AG04449 (cell line): ENCODE measurements at regions not wholly inside any gene's neighbourhood (a gene's known extent, or its start where the extent isn't known, plus 50 kb on each side); places are given as distances from the start of the nearest gene placed in this dataset.
A peak's percentile ranks its signal among the peaks of the same experiment; 100 is the strongest.

ENCODE experiments used
- CTCF ChIA-PET: fragments of 350-600 bp; formaldehyde crosslinking; extraction: SDS; loops from one replicate; lab custom pipeline; 2021; ENCODE audit warnings: antibody characterized with exemption; lab: Yijun Ruan, JAX
- POLR2A ChIA-PET: fragments of 400-600, 350-600 bp; formaldehyde crosslinking; extraction: SDS; loops from one replicate; lab custom pipeline; 2020; ENCODE audit warnings: antibody characterized with exemption, inconsistent platforms; lab: Yijun Ruan, JAX
- DNase-seq: peaks from one replicate; pipeline ENCODE4 v3.0.0-alpha.2; 2010; ENCODE audit warnings: low read depth, low spot score
- H3K4me3 ChIP-seq: 2 replicates; pipeline ENCODE4 v1.5.1; 2011; ENCODE audit warnings: low read depth, mild to moderate bottlenecking, control low read depth, low read length
- TF ChIP-seq, protein P1 (sequence below): IDR thresholded peaks from one replicate; pipeline ENCODE4 v1.5.1; 2011; ENCODE audit warnings: mild to moderate bottlenecking, moderate library complexity, low read length, control low read depth, inconsistent platforms; ENCODE audit not compliant: insufficient read depth; ENCODE audit errors: missing control alignments

DNA sequence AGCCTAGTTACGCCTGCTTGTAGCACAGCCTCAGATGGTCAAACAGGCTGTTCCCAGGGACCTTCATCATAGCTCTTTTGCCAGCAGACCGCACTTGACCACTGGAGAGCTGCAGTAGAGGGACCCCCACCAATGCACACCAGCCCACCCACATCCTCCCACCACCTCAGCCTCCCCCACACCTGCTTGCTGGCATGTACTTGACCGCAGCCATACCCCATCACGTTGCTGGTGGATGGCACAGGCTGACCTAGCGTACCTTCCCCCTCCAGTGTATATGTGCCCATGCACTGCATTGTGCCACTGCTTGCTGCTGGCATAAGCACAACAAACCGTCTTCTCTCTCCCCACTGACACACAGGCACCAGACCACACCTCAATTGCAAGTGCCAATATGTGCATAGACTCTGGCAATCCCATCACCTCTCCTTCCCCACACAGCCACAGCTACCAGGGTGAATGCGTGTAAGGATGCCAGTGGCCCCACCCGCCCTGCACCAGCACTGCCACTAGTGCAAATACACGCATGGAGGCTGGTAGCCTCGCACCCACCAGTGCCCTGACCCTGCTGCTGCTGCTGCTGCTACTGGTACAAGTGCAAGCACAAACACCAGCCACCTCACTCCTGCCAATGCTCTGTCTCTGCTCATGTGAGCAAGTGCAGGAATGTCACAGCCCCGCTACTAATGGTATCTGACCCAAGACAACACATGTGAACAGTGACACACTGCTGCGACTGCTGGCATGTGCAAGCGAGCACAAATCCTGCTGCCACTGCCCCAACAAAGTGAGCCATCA lies 1377.6 kb downstream of the CDH11 start:
- no peak overlapping the region for H3K4me3 ChIP-seq
- DNase-seq: no peak
- TF ChIP-seq, protein P1, sequence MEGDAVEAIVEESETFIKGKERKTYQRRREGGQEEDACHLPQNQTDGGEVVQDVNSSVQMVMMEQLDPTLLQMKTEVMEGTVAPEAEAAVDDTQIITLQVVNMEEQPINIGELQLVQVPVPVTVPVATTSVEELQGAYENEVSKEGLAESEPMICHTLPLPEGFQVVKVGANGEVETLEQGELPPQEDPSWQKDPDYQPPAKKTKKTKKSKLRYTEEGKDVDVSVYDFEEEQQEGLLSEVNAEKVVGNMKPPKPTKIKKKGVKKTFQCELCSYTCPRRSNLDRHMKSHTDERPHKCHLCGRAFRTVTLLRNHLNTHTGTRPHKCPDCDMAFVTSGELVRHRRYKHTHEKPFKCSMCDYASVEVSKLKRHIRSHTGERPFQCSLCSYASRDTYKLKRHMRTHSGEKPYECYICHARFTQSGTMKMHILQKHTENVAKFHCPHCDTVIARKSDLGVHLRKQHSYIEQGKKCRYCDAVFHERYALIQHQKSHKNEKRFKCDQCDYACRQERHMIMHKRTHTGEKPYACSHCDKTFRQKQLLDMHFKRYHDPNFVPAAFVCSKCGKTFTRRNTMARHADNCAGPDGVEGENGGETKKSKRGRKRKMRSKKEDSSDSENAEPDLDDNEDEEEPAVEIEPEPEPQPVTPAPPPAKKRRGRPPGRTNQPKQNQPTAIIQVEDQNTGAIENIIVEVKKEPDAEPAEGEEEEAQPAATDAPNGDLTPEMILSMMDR: no peak
- CTCF ChIA-PET: no interaction called here
- POLR2A ChIA-PET: no interaction called here

- no peak overlapping the region for H3K4me3 ChIP-seq
- POLR2A ChIA-PET: no interaction called here
- CTCF ChIA-PET: no interaction called here
- DNase-seq: no peak
- TF ChIP-seq, protein P1: no peak
Measured at GRCh38 chr16:63742150-63742549, 1379.7 kb downstream of the CDH11 start.

DNA sequence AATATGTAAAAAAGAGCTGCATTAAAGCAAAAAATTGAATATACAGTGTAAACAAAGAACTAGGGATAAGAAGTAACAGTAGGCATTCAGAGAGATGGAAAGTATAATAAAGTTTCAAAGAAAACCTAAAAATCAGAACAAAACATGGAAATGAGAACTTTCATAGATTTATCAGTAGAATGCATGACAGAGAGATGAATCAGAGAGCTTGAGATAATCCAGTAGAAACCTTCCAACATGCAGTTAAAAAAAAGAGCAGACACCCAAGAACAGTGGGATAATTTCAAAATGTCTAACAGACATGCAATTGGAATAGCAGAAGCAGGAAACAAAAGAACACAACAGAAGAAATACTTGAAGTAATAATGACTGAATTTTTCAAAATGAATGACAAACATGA lies 1384.2 kb downstream of the CDH11 start:
- H3K4me3 ChIP-seq: no peak overlapping the region
- POLR2A ChIA-PET: no interaction called here
- DNase-seq: no peak
- TF ChIP-seq, protein P1: no peak
- CTCF ChIA-PET: no interaction called here

DNA sequence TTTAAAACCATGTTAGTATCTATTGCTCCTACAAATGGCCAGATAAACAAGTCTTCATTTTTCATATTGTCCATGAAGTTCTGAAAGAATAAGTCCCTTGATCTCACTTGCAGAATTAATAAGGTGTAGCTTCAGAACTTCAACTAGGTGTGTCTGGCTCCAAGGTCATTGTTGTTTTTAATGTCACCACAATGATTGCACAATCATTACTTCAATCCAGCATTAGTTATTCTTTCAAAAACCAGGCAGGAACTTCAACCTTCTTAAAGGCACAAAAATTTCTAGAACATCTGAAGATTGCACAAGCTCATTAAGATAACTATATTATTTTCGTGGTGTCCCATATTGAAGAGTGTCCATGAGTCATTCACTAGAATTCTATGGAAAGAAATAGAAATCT lies 1386.4 kb downstream of the CDH11 start:
- DNase-seq: no peak
- POLR2A ChIA-PET: no interaction called here
- CTCF ChIA-PET: no interaction called here
- TF ChIP-seq, protein P1: no peak
- no peak overlapping the region for H3K4me3 ChIP-seq

DNA sequence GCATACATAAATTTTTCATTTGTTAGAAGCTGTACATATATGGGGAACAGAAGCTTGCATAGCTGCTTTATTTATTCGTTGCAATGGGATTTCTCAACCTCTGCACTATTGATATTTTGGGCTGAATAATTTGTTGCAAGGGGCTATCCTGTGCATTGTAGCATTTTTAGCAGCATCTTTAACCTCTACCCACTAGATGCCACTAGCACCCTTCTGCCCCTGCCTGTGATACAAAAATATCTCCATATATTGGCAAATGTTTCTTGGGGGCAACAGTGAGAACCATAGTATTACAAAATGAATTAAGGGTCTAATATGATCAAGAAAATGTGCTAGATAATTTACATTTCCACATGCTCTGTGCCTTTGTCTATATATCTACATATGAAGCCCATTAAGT lies 1401.0 kb downstream of the CDH11 start:
- CTCF ChIA-PET: no interaction called here

DNA sequence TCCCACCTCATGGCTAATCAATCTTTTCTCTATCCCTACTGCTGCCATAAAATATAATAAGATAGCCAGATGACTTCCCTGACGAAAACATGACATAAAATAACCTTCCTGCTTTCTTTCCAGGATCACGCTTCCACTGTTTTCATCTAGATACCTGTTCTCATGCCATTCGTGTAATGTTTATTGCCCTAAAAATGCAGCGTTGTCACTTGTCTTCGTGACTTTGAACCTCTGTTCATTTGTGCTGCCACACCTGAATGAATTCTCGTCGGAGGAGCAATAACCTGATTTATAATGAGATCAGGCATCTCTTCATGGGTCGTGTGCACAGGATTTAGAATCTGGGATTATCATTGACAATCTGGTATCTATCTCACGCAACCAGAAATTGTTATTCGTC lies 1401.9 kb downstream of the CDH11 start:
- CTCF ChIA-PET: no interaction called here
- DNase-seq: no peak
- TF ChIP-seq, protein P1: no peak
- POLR2A ChIA-PET: no interaction called here
- H3K4me3 ChIP-seq: no peak overlapping the region

More for the DNA sequence above, 1401.0 kb downstream of the CDH11 start:
- no peak for DNase-seq
- TF ChIP-seq, protein P1: peak; percentile 16
- H3K4me3 ChIP-seq: no peak overlapping the region
- POLR2A ChIA-PET: no interaction called here
